ENCODE measurements at regions not wholly inside any gene's neighbourhood (a gene's known extent, or its start where the extent isn't known, plus 50 kb on each side); places are given as distances from the start of the nearest gene placed in this dataset.

- no peak overlapping the region for H3K9ac ChIP-seq (ENCODE audit: control insufficient read depth, extremely low read depth, insufficient read depth, low read length)
- dilution Hi-C loops (cut with MboI; ENCODE audit: extremely low pct_ligation_motif_present, low sequenced_read_pairs) = no loop called here
- H2AFZ ChIP-seq (ENCODE audit: control insufficient read depth, low read length) = no peak overlapping the region
- H3K27ac ChIP-seq (ENCODE audit: control insufficient read depth, insufficient read depth, low read length) = no peak overlapping the region
- H3K4me1 ChIP-seq (ENCODE audit: control insufficient read depth, extremely low read depth, insufficient read depth, low read length) = no peaks in the 10 kb centered on the region
- no peaks in the 10 kb centered on the region for H4K20me1 ChIP-seq (ENCODE audit: control insufficient read depth, extremely low read depth, insufficient read depth, low read length)
- H3K9me1 ChIP-seq (ENCODE audit: control insufficient read depth, extremely low read depth, insufficient read depth, low read length) = no peaks in the 10 kb centered on the region
- no peak for DNase-seq (ENCODE audit: low read depth, low spot score)
- no peaks in the 10 kb centered on the region for H3K9me3 ChIP-seq (ENCODE audit: control insufficient read depth, low read depth, low read length)
- no peaks in the 10 kb centered on the region for H3K79me2 ChIP-seq (ENCODE audit: control insufficient read depth, insufficient read depth, low read length)
- TF ChIP-seq EZH2 (IDR thresholded peaks at IDR 0.05; ENCODE audit: low read length) (no peak), CTCF (optimal IDR thresholded peaks at IDR 0.05 in 1 of 3, IDR thresholded peaks at IDR 0.05 in 1 of 3, conservative IDR thresholded peaks at IDR 0.05 in 1 of 3; ENCODE audit: extremely low read depth in 1 of 3, insufficient read depth in 2 of 3, low read length in 3 of 3) (no peak)
- no peaks in the 10 kb centered on the region for H3K27me3 ChIP-seq (ENCODE audit: control insufficient read depth, extremely low read depth, insufficient read depth, low read length)
- no peaks in the 10 kb centered on the region for H3K36me3 ChIP-seq (ENCODE audit: control insufficient read depth in 2 of 2, extremely low read depth in 1 of 2, insufficient read depth in 2 of 2, low read length in 2 of 2)
- no peak for FAIRE-seq
- H3K4me3 ChIP-seq (ENCODE audit: control insufficient read depth in 2 of 3, extremely low read depth in 1 of 3, insufficient read depth in 2 of 3, low read depth in 1 of 3, low read length in 3 of 3) = no peak overlapping the region
- H3K4me2 ChIP-seq (ENCODE audit: control insufficient read depth, extremely low read depth, insufficient read depth, low read depth, low read length) = no peak overlapping the region
Measured at GRCh38 chr18:70732916-70733315, 444.1 kb downstream of the SOCS6 start.

DNA sequence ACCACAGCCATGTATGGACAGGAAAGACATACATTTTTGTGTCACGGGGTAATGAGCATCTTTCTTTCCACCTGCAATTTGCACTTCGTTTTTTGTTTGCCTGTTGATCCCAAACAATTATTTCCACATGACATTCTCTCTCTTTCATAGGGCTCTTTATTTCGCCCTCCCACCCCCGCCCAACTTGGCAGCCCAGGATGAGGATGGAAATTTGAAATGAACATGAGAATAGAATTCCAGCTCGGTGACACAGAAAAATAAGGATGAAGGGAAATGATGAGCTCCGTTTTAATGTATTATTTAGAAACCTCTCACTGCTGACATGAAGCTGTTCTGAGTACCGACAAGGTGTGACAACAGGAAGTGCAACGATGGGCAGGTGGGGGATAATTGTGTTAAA is 443.3 kb downstream of the SOCS6 start:
- Histone ChIP-seq H3K27me3 (ENCODE audit: control insufficient read depth, extremely low read depth, insufficient read depth, low read length) (no peaks in the 10 kb centered on the region), H3K36me3 (ENCODE audit: control insufficient read depth in 2 of 2, extremely low read depth in 1 of 2, insufficient read depth in 2 of 2, low read length in 2 of 2) (no peaks in the 10 kb centered on the region), H3K4me3 (ENCODE audit: control insufficient read depth in 2 of 3, extremely low read depth in 1 of 3, insufficient read depth in 2 of 3, low read depth in 1 of 3, low read length in 3 of 3) (no peak overlapping the region), H3K9me1 (ENCODE audit: control insufficient read depth, extremely low read depth, insufficient read depth, low read length) (no peaks in the 10 kb centered on the region), H3K79me2 (ENCODE audit: control insufficient read depth, insufficient read depth, low read length) (no peaks in the 10 kb centered on the region), H4K20me1 (ENCODE audit: control insufficient read depth, extremely low read depth, insufficient read depth, low read length) (no peaks in the 10 kb centered on the region), H3K9ac (ENCODE audit: control insufficient read depth, extremely low read depth, insufficient read depth, low read length) (no peak overlapping the region), H3K27ac (ENCODE audit: control insufficient read depth, insufficient read depth, low read length) (no peak overlapping the region), H3K4me2 (ENCODE audit: control insufficient read depth, extremely low read depth, insufficient read depth, low read depth, low read length) (no peak overlapping the region), H2AFZ (ENCODE audit: control insufficient read depth, low read length) (no peak overlapping the region), H3K4me1 (ENCODE audit: control insufficient read depth, extremely low read depth, insufficient read depth, low read length) (no peaks in the 10 kb centered on the region), H3K9me3 (ENCODE audit: control insufficient read depth, low read depth, low read length) (no peaks in the 10 kb centered on the region)
- no peak for DNase-seq (ENCODE audit: low read depth, low spot score)
- FAIRE-seq = no peak
- dilution Hi-C loops (cut with MboI; ENCODE audit: extremely low pct_ligation_motif_present, low sequenced_read_pairs) = no loop called here
- TF ChIP-seq EZH2 (IDR thresholded peaks at IDR 0.05; ENCODE audit: low read length) (no peak), CTCF (optimal IDR thresholded peaks at IDR 0.05 in 1 of 3, IDR thresholded peaks at IDR 0.05 in 1 of 3, conservative IDR thresholded peaks at IDR 0.05 in 1 of 3; ENCODE audit: extremely low read depth in 1 of 3, insufficient read depth in 2 of 3, low read length in 3 of 3) (no peak)
